ENCODE measurements at regions not wholly inside any gene's neighbourhood (a gene's known extent, or its start where the extent isn't known, plus 50 kb on each side); places are given as distances from the start of the nearest gene placed in this dataset.
A peak's percentile ranks its signal among the peaks of the same experiment; 100 is the strongest.

GRCh38 chr7:41603985-41604384 is 98.9 kb downstream of the INHBA start (continued):
- TF ChIP-seq ZNF462 (CRISPR knock-in tag; IDR thresholded peaks at IDR 0.05), result no peak

GRCh38 chr7:41599760-41600159 is 103.1 kb downstream of the INHBA start:
- Mint-ChIP-seq H3K4me1 (peaks cover 2% of the 10 kb centered on the region; the same call in 1 of the 3 replicates), H3K9me3 (peaks cover 16% of the 10 kb centered on the region), H3K36me3 (ENCODE audit: low read depth) (peaks cover 21% of the 10 kb centered on the region), H3K4me3 (no peak overlapping the region), H3K27me3 (ENCODE audit: insufficient read depth, low read depth, poor library complexity) (no peaks in the 10 kb centered on the region), H3K27ac (no peak overlapping the region)
- no peaks in the 10 kb centered on the region for H3K9me2 ChIP-seq (ENCODE audit: insufficient read depth)
- ATAC-seq, result peak; percentile 88
- no peak overlapping the region for H3K4me3 ChIP-seq
- no peak overlapping the region for H3K27ac ChIP-seq (ENCODE audit: low read depth)
- no peaks in the 10 kb centered on the region for H3K27me3 ChIP-seq (ENCODE audit: insufficient read depth)
- no peaks in the 10 kb centered on the region for H4K20me1 ChIP-seq (replicated peaks; ENCODE audit: insufficient read depth)
- no peaks in the 10 kb centered on the region for H3K79me2 ChIP-seq (replicated peaks; ENCODE audit: insufficient read depth)
- no peaks in the 10 kb centered on the region for H3K4me1 ChIP-seq (ENCODE audit: insufficient read depth)
- no peaks in the 10 kb centered on the region for H3K36me3 ChIP-seq (ENCODE audit: insufficient read depth)
- DNase-seq (ENCODE audit: low spot score), result peak; percentile 78
- H3K4me2 ChIP-seq, result no peak overlapping the region
- H3F3A ChIP-seq (replicated peaks; ENCODE audit: low read depth), result no peaks in the 10 kb centered on the region
- TF ChIP-seq CTCF (conservative IDR thresholded peaks at IDR 0.05; ENCODE audit: low read depth in 2 of 2) (peak; percentile 92 to 99), STAT1 (IDR thresholded peaks at IDR 0.05; ENCODE audit: unreplicated experiment) (no peak)
- no peak overlapping the region; the same call in 1 of the 2 replicates for H2AFZ ChIP-seq

Data from GM23338 (cell line).